ENCODE measurements at regions not wholly inside any gene's neighbourhood (a gene's known extent, or its start where the extent isn't known, plus 50 kb on each side); places are given as distances from the start of the nearest gene placed in this dataset.

- H3K4me2 ChIP-seq: no peak overlapping the region
- no peak overlapping the region for H3K4me3 ChIP-seq (IDR thresholded peaks at IDR 0.05; ENCODE audit: insufficient read depth, low read depth, low read length)
- H3K27ac ChIP-seq: no peak overlapping the region
- no peaks in the 10 kb centered on the region for H4K20me1 ChIP-seq (ENCODE audit: insufficient read depth)
- H3K4me1 ChIP-seq (ENCODE audit: low read depth, poor library complexity, severe bottlenecking): no peaks in the 10 kb centered on the region
- H2AFZ ChIP-seq (ENCODE audit: low read depth): no peak overlapping the region
- H3K79me2 ChIP-seq (ENCODE audit: insufficient read depth, low read depth): no peaks in the 10 kb centered on the region
- no peaks in the 10 kb centered on the region for H3K27me3 ChIP-seq (ENCODE audit: insufficient read depth, low read depth)
- TF ChIP-seq CTCF (conservative IDR thresholded peaks at IDR 0.05; ENCODE audit: low read depth, low read length): no peak
- H3K9ac ChIP-seq: no peak overlapping the region
- H3K36me3 ChIP-seq (ENCODE audit: insufficient read depth): no peaks in the 10 kb centered on the region
These were observed 755.2 kb downstream of the C6orf118 start for GRCh38 chr6:164554226-164554625.

DNA sequence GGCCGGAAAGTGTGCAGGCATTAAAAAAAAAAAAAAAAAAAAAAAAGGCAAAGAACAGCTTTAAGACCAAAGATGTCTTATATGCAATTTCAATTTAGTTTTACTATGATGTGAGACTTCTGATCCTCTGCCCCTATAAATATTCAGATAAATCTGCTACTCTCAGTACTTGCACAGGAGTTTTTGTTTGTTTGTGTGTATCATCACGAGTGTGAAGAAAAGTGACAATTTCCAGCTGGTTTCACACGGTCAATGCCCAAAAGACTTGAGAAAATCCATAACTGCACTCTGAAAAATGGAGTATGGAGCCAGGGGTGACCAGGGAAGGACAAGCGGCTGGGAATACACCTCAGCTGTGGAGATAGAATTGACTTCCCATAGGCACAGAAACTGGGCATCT is 757.7 kb downstream of the C6orf118 start:
- no peak overlapping the region for H3K27ac ChIP-seq
- no peaks in the 10 kb centered on the region for H3K27me3 ChIP-seq (ENCODE audit: insufficient read depth, low read depth)
- H3K4me2 ChIP-seq: no peak overlapping the region
- no peak overlapping the region for H2AFZ ChIP-seq (ENCODE audit: low read depth)
- TF ChIP-seq CTCF (conservative IDR thresholded peaks at IDR 0.05; ENCODE audit: low read depth, low read length): no peak
- H3K4me3 ChIP-seq (IDR thresholded peaks at IDR 0.05; ENCODE audit: insufficient read depth, low read depth, low read length): no peak overlapping the region
- no peak overlapping the region for H3K9ac ChIP-seq
- no peaks in the 10 kb centered on the region for H4K20me1 ChIP-seq (ENCODE audit: insufficient read depth)
- no peaks in the 10 kb centered on the region for H3K36me3 ChIP-seq (ENCODE audit: insufficient read depth)
- H3K4me1 ChIP-seq (ENCODE audit: low read depth, poor library complexity, severe bottlenecking): no peaks in the 10 kb centered on the region
- H3K79me2 ChIP-seq (ENCODE audit: insufficient read depth, low read depth): no peaks in the 10 kb centered on the region

- Histone ChIP-seq H3K4me2 (no peak overlapping the region), H3K27me3 (ENCODE audit: insufficient read depth, low read depth) (no peaks in the 10 kb centered on the region), H3K79me2 (ENCODE audit: insufficient read depth, low read depth) (no peaks in the 10 kb centered on the region), H3K4me3 (IDR thresholded peaks at IDR 0.05; ENCODE audit: insufficient read depth, low read depth, low read length) (no peak overlapping the region), H3K27ac (no peak overlapping the region), H2AFZ (ENCODE audit: low read depth) (no peak overlapping the region), H3K36me3 (ENCODE audit: insufficient read depth) (no peaks in the 10 kb centered on the region), H4K20me1 (ENCODE audit: insufficient read depth) (no peaks in the 10 kb centered on the region), H3K9ac (no peak overlapping the region), H3K4me1 (ENCODE audit: low read depth, poor library complexity, severe bottlenecking) (no peaks in the 10 kb centered on the region)
- no peak for TF ChIP-seq CTCF (conservative IDR thresholded peaks at IDR 0.05; ENCODE audit: low read depth, low read length)
These were observed 762.3 kb downstream of the C6orf118 start for GRCh38 chr6:164547076-164547475.

DNA sequence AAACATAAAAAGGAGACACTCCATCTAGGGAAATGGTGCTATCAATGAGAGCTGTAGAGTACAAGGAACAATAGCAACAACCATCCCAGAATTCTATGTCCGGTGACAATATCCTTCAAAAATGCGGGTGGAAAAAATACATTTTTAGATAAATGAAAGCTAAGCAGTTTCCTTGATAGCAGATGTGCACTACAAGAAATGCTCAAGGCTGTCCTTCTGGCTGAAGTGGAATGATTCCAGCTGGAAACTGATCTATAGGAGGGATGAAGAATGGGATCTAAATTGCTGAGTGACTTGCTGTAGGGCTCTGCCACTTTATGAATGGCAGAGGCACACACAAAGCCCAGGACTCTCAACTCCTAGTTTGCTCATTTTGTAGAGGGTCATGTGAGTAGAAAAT is 763.1 kb downstream of the C6orf118 start:
- Histone ChIP-seq H3K27me3 (ENCODE audit: insufficient read depth, low read depth) (no peaks in the 10 kb centered on the region), H4K20me1 (ENCODE audit: insufficient read depth) (no peaks in the 10 kb centered on the region), H3K27ac (no peak overlapping the region), H3K4me3 (IDR thresholded peaks at IDR 0.05; ENCODE audit: insufficient read depth, low read depth, low read length) (no peak overlapping the region), H3K9ac (no peak overlapping the region), H2AFZ (ENCODE audit: low read depth) (no peak overlapping the region), H3K79me2 (ENCODE audit: insufficient read depth, low read depth) (no peaks in the 10 kb centered on the region), H3K36me3 (ENCODE audit: insufficient read depth) (no peaks in the 10 kb centered on the region), H3K4me2 (no peak overlapping the region), H3K4me1 (ENCODE audit: low read depth, poor library complexity, severe bottlenecking) (no peaks in the 10 kb centered on the region)
- no peak for TF ChIP-seq CTCF (conservative IDR thresholded peaks at IDR 0.05; ENCODE audit: low read depth, low read length)
